ENCODE measurements at regions not wholly inside any gene's neighbourhood (a gene's known extent, or its start where the extent isn't known, plus 50 kb on each side); places are given as distances from the start of the nearest gene placed in this dataset.

DNA sequence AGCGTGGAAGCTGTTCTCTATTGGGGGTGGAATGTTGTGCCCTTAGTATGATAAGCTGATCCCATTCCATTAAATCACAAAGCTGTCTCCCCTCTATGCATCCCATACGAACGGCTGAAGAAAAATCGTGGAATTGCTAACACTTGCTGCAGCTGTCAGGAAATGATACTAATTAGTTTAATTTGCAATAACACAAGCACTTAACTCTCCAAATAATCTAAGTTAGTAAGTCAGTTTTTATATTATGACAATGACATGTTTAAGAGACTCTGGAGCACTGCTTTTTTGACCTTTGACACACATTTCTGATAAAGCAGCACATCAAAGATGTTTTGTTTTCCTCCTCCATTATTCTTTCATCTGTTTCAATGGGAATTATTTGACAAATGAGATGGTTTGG, 123.7 kb upstream of the SATB2 start:
- Histone ChIP-seq H3K27ac (ENCODE audit: low read depth, low read length) (no peak overlapping the region), H3K9me3 (ENCODE audit: insufficient read depth, low read length) (no peaks in the 10 kb centered on the region), H2AFZ (ENCODE audit: low read depth, low read length, severe bottlenecking) (no peak overlapping the region), H3K9me2 (replicated peaks; ENCODE audit: insufficient read depth, low read length) (no peaks in the 10 kb centered on the region), H3K9ac (ENCODE audit: low read length) (no peak overlapping the region), H3K36me3 (ENCODE audit: low read length) (no peaks in the 10 kb centered on the region), H3K79me2 (ENCODE audit: insufficient read depth, low read length) (no peaks in the 10 kb centered on the region), H3K4me3 (ENCODE audit: insufficient read depth, low read length, poor library complexity, severe bottlenecking) (no peak overlapping the region), H3K4me2 (ENCODE audit: low read depth, low read length, poor library complexity, severe bottlenecking) (no peak overlapping the region), H3F3A (ENCODE audit: insufficient read depth) (no peaks in the 10 kb centered on the region), H4K20me1 (ENCODE audit: low read depth, low read length) (no peaks in the 10 kb centered on the region), H3K27me3 (ENCODE audit: low read length) (no peaks in the 10 kb centered on the region)
- no peak for TF ChIP-seq EZH2phosphoT487 (conservative IDR thresholded peaks at IDR 0.05; ENCODE audit: low read length)
- TF ChIP-seq, protein P1, sequence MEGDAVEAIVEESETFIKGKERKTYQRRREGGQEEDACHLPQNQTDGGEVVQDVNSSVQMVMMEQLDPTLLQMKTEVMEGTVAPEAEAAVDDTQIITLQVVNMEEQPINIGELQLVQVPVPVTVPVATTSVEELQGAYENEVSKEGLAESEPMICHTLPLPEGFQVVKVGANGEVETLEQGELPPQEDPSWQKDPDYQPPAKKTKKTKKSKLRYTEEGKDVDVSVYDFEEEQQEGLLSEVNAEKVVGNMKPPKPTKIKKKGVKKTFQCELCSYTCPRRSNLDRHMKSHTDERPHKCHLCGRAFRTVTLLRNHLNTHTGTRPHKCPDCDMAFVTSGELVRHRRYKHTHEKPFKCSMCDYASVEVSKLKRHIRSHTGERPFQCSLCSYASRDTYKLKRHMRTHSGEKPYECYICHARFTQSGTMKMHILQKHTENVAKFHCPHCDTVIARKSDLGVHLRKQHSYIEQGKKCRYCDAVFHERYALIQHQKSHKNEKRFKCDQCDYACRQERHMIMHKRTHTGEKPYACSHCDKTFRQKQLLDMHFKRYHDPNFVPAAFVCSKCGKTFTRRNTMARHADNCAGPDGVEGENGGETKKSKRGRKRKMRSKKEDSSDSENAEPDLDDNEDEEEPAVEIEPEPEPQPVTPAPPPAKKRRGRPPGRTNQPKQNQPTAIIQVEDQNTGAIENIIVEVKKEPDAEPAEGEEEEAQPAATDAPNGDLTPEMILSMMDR (IDR thresholded peaks at IDR 0.05; ENCODE audit: insufficient read depth, low read length, poor library complexity, severe bottlenecking): no peak

DNA sequence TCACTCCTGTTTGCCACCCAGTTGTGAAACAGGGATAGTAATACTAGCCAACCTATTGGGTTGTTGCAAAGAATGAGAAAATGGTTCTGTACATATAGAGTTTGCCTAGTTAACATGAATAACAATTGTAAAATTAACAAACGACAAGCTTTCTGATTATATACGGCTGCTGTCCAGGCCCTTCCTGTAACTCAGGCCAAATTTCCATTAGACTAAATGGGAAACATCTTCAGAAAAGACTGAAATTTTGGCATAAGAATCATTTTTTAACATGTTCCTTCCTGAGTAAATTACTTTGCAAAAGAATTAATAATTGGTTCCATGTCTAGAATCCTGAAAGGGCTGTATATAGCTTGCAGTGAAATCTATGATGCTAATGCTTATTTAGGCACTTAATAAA, 117.7 kb upstream of the SATB2 start:
- no peaks in the 10 kb centered on the region for H3K36me3 ChIP-seq (ENCODE audit: low read length)
- H3K9me2 ChIP-seq (replicated peaks; ENCODE audit: insufficient read depth, low read length): no peaks in the 10 kb centered on the region
- H3K4me2 ChIP-seq (ENCODE audit: low read depth, low read length, poor library complexity, severe bottlenecking): no peak overlapping the region
- H3K4me3 ChIP-seq (ENCODE audit: insufficient read depth, low read length, poor library complexity, severe bottlenecking): no peak overlapping the region
- no peaks in the 10 kb centered on the region for H4K20me1 ChIP-seq (ENCODE audit: low read depth, low read length)
- no peaks in the 10 kb centered on the region for H3K27me3 ChIP-seq (ENCODE audit: low read length)
- no peaks in the 10 kb centered on the region for H3K79me2 ChIP-seq (ENCODE audit: insufficient read depth, low read length)
- H3K27ac ChIP-seq (ENCODE audit: low read depth, low read length): no peak overlapping the region
- no peaks in the 10 kb centered on the region for H3F3A ChIP-seq (ENCODE audit: insufficient read depth)
- no peak overlapping the region for H3K9ac ChIP-seq (ENCODE audit: low read length)
- no peaks in the 10 kb centered on the region for H3K9me3 ChIP-seq (ENCODE audit: insufficient read depth, low read length)
- no peak for TF ChIP-seq EZH2phosphoT487 (conservative IDR thresholded peaks at IDR 0.05; ENCODE audit: low read length)
- TF ChIP-seq, protein P1 (IDR thresholded peaks at IDR 0.05; ENCODE audit: insufficient read depth, low read length, poor library complexity, severe bottlenecking): no peak
- no peak overlapping the region for H2AFZ ChIP-seq (ENCODE audit: low read depth, low read length, severe bottlenecking)

DNA sequence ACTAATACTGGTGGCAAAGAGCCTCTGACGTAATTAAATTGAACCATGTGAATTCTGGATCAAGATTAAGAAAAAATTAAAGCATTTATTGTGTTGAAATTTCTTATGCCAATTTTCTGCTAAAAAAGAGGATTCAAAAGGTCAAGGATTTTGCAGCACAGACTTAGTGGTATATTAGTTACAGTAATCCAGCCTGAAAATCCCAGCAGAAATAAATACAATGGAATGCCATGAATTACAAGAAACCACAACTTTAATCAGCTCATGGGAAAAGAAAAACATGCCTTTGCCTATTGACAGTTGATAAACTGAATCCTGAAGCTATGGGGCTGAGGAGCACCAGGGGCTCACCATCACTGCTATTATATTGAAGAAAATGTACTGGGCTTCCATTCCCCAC, 114.8 kb upstream of the SATB2 start:
- no peaks in the 10 kb centered on the region for H3K9me3 ChIP-seq (ENCODE audit: insufficient read depth, low read length)
- no peak for TF ChIP-seq EZH2phosphoT487 (conservative IDR thresholded peaks at IDR 0.05; ENCODE audit: low read length)
- TF ChIP-seq, protein P1 (IDR thresholded peaks at IDR 0.05; ENCODE audit: insufficient read depth, low read length, poor library complexity, severe bottlenecking): no peak

More for the DNA sequence above, 114.8 kb upstream of the SATB2 start:
- H3K4me3 ChIP-seq (ENCODE audit: insufficient read depth, low read length, poor library complexity, severe bottlenecking): no peak overlapping the region
- no peaks in the 10 kb centered on the region for H3K79me2 ChIP-seq (ENCODE audit: insufficient read depth, low read length)
- no peak overlapping the region for H3K27ac ChIP-seq (ENCODE audit: low read depth, low read length)
- H3K9me2 ChIP-seq (replicated peaks; ENCODE audit: insufficient read depth, low read length): no peaks in the 10 kb centered on the region
- H2AFZ ChIP-seq (ENCODE audit: low read depth, low read length, severe bottlenecking): no peak overlapping the region
- no peak overlapping the region for H3K9ac ChIP-seq (ENCODE audit: low read length)
- H4K20me1 ChIP-seq (ENCODE audit: low read depth, low read length): no peaks in the 10 kb centered on the region
- no peaks in the 10 kb centered on the region for H3F3A ChIP-seq (ENCODE audit: insufficient read depth)
- H3K27me3 ChIP-seq (ENCODE audit: low read length): no peaks in the 10 kb centered on the region
- no peak overlapping the region for H3K4me2 ChIP-seq (ENCODE audit: low read depth, low read length, poor library complexity, severe bottlenecking)
- no peaks in the 10 kb centered on the region for H3K36me3 ChIP-seq (ENCODE audit: low read length)

Measured in SU-DHL-6 (cell line).